SK-N-SH (cell line): ENCODE measurements at regions not wholly inside any gene's neighbourhood (a gene's known extent, or its start where the extent isn't known, plus 50 kb on each side); places are given as distances from the start of the nearest gene placed in this dataset.

ENCODE experiments used
- CTCF ChIP-seq: fragments of 200-600 bp; sonication (generic); IDR thresholded peaks from 2 replicates; pipeline ENCODE4 v1.6.1; 2017; ENCODE audit warnings: antibody characterized with exemption, mild to moderate bottlenecking, moderate library complexity
- EP300 ChIP-seq, 2 experiments: IDR thresholded peaks; 2 replicates each; pipeline versions ENCODE4 v1.4.0 to v1.6.1; 2012; ENCODE audit warnings: borderline replicate concordance in 1 of 2, low read depth in 1 of 2, low read length in 1 of 2
- MXI1 ChIP-seq: IDR thresholded peaks from 2 replicates; pipeline ENCODE4 v1.6.1; 2012; ENCODE audit warnings: mild to moderate bottlenecking, low read depth, low read length, improper control_type of control experiment
- NRF1 ChIP-seq: IDR thresholded peaks from 2 replicates; pipeline ENCODE4 v1.6.1; 2012; ENCODE audit warnings: low read depth, mild to moderate bottlenecking, low read length
- RAD21 ChIP-seq: IDR thresholded peaks from 2 replicates; pipeline ENCODE4 v1.6.1; 2012; ENCODE audit warnings: mild to moderate bottlenecking, low read length
- RCOR1 ChIP-seq: fragments of 150-350 bp; IDR thresholded peaks from 2 replicates; pipeline ENCODE4 v1.6.1; 2017; ENCODE audit warnings: antibody characterized with exemption, low read length
- RFX5 ChIP-seq: IDR thresholded peaks from 2 replicates; pipeline ENCODE4 v1.6.1; 2012; ENCODE audit warnings: mild to moderate bottlenecking, improper control_type of control experiment, low read length
- TAF1 ChIP-seq: IDR thresholded peaks from 2 replicates; pipeline ENCODE4 v1.6.1; 2012; ENCODE audit warnings: low read depth, mild to moderate bottlenecking, low read length, moderate library complexity, borderline replicate concordance
- TCF12 ChIP-seq: IDR thresholded peaks from 2 replicates; pipeline ENCODE4 v1.4.0; 2012
- YY1 ChIP-seq: IDR thresholded peaks from 2 replicates; pipeline ENCODE4 v1.4.0; 2012; ENCODE audit warnings: low read depth, mild to moderate bottlenecking

- no peak for TF ChIP-seq TAF1
- no peak for TF ChIP-seq EP300 (IDR thresholded peaks at IDR 0.05; ENCODE audit: borderline replicate concordance in 1 of 2, low read depth in 1 of 2, low read length in 1 of 2)
- TF ChIP-seq CTCF = no peak
- no peak for TF ChIP-seq RCOR1
- no peak for TF ChIP-seq MXI1
- no peak for TF ChIP-seq RFX5
- TF ChIP-seq NRF1 = no peak
- TF ChIP-seq YY1 = no peak
- TF ChIP-seq TCF12 = no peak
- no peak for TF ChIP-seq RAD21
These were observed 150.4 kb downstream of the LRRC30 start for GRCh38 chr18:7381307-7381706.
